Activated CD8-positive, alpha-beta memory T cell treated with anti-CD3 and anti-CD28 coated beads, Interleukin-2, amount 10 ng/mL, durations not matched to agents 7 days and 5 days (primary cell): ENCODE measurements at regions not wholly inside any gene's neighbourhood (a gene's known extent, or its start where the extent isn't known, plus 50 kb on each side); places are given as distances from the start of the nearest gene placed in this dataset.

Experiments
- ATAC-seq: fragments of 150-1000 bp; cut with Tn5 transposase; one replicate; pipeline ENCODE4 v1.10.0; 2021; ENCODE audit warnings: moderate library complexity
- CTCF ChIA-PET: fragments of 350-600 bp; sonication (Branson Sonifier 250); formaldehyde crosslinking; loops from one replicate; lab custom pipeline; 2021; ENCODE audit warnings: antibody characterized with exemption; lab: Charles Lee
- DNase-seq: peaks from one replicate; pipeline ENCODE4 v3.0.0-alpha.2; 2020
- H3K27ac Mint-ChIP-seq: one replicate; pipeline ENCODE4 v1.8.0; 2021; ENCODE audit warnings: mild to moderate bottlenecking, mixed read lengths
- H3K27me3 Mint-ChIP-seq: one replicate; pipeline ENCODE4 v1.8.0; 2021; ENCODE audit warnings: mixed read lengths
- H3K36me3 Mint-ChIP-seq: one replicate; pipeline ENCODE4 v1.8.0; 2021; ENCODE audit warnings: mild to moderate bottlenecking, mixed read lengths
- H3K4me1 Mint-ChIP-seq: one replicate; pipeline ENCODE4 v1.8.0; 2021; ENCODE audit warnings: mixed read lengths
- H3K4me3 Mint-ChIP-seq: one replicate; pipeline ENCODE4 v1.8.0; 2021; ENCODE audit warnings: mild to moderate bottlenecking, moderate library complexity, mixed read lengths
- H3K9me3 Mint-ChIP-seq: one replicate; pipeline ENCODE4 v1.8.0; 2022; ENCODE audit warnings: low read depth, mixed read lengths

- Mint-ChIP-seq H3K9me3 (no peaks in the 10 kb centered on the region), H3K4me3 (no peak overlapping the region), H3K27me3 (peaks cover 13% of the 10 kb centered on the region), H3K4me1 (peaks cover 6% of the 10 kb centered on the region), H3K27ac (no peak overlapping the region), H3K36me3 (no peaks in the 10 kb centered on the region)
- DNase-seq (no peak), ATAC-seq (no peak)
- CTCF ChIA-PET: interaction anchor here (7.4 kb wide), 1 partner anchor 82 kb away, joined by 66 read pairs; no protein-coding TSS in a partner anchor
Measured at GRCh38 chr6:133834472-133835170, 54.3 kb upstream of the TCF21 start.

- no peaks in the 10 kb centered on the region for H3K36me3 Mint-ChIP-seq
- DNase-seq: no peak
- peaks cover 16% of the 10 kb centered on the region for H3K27me3 Mint-ChIP-seq
- no peaks in the 10 kb centered on the region for H3K9me3 Mint-ChIP-seq
- no peak overlapping the region for H3K4me3 Mint-ChIP-seq
- no peak overlapping the region for H3K27ac Mint-ChIP-seq
- no peak for ATAC-seq
- H3K4me1 Mint-ChIP-seq: peaks cover 6% of the 10 kb centered on the region
- CTCF ChIA-PET: interaction anchor here (7.4 kb wide), 1 partner anchor 80 kb away, joined by 66 read pairs; no protein-coding TSS in a partner anchor
Measured at GRCh38 chr6:133835901-133836300, 53.0 kb upstream of the TCF21 start.

GRCh38 chr6:133837801-133838349 is 51.0 kb upstream of the TCF21 start:
- H3K9me3 Mint-ChIP-seq: no peaks in the 10 kb centered on the region
- CTCF ChIA-PET: interaction anchor here (0.7 to 7.4 kb wide), 10 partner anchors 8 to 1320 kb away, joined by 3 to 66 read pairs (median 6); no protein-coding TSS in a partner anchor
- peak overlapping the region; percentile 43 for H3K4me3 Mint-ChIP-seq

More at GRCh38 chr6:133837801-133838349, 51.0 kb upstream of the TCF21 start:
- peak; percentile 78 for ATAC-seq
- no peaks in the 10 kb centered on the region for H3K36me3 Mint-ChIP-seq
- peak; percentile 70 for DNase-seq
- peaks cover 6% of the 10 kb centered on the region for H3K4me1 Mint-ChIP-seq
- H3K27ac Mint-ChIP-seq: no peak overlapping the region
- peaks cover 22% of the 10 kb centered on the region for H3K27me3 Mint-ChIP-seq
